H1 (cell line): ENCODE measurements at regions not wholly inside any gene's neighbourhood (a gene's known extent, or its start where the extent isn't known, plus 50 kb on each side); places are given as distances from the start of the nearest gene placed in this dataset.

Experiments
- CTCF ChIA-PET: fragments of 300-600 bp; sonication (Branson Sonifier 250); formaldehyde crosslinking; loops from one replicate; lab custom pipeline; 2021; ENCODE audit not compliant: partially characterized antibody; lab: Charles Lee
- POLR2A ChIA-PET: fragments of 300-600 bp; sonication (Branson Sonifier 250); formaldehyde crosslinking; loops from one replicate; lab custom pipeline; 2021; ENCODE audit warnings: inconsistent platforms; ENCODE audit not compliant: partially characterized antibody; lab: Charles Lee
- DNase-seq, 2 experiments: peaks; one replicate each; pipeline versions ENCODE4 v3.0.0 to v3.0.0-alpha.2; 2010 to 2022; ENCODE audit warnings: low spot score in 2 of 2, low read depth in 1 of 2, mixed read lengths in 1 of 2
- FAIRE-seq: peaks from 2 replicates; lab custom pipeline; 2011; peaks lifted over from hg19 to GRCh38; lab: Jason Lieb, UNC
- H2AFZ ChIP-seq: 2 replicates; pipeline ENCODE4 v1.8.1; 2012; ENCODE audit warnings: low read length, inconsistent platforms
- H2AK5ac ChIP-seq: 2 replicates; pipeline ENCODE4 v1.6.1; 2013; ENCODE audit warnings: low read depth, low read length
- H2BK120ac ChIP-seq: replicated peaks from 2 replicates; pipeline ENCODE3; 2013; ENCODE audit warnings: low read depth, low read length, inconsistent platforms
- H2BK12ac ChIP-seq: 2 replicates; pipeline ENCODE4 v1.6.1; 2013; ENCODE audit warnings: low read depth, low read length
- H2BK15ac ChIP-seq: 2 replicates; pipeline ENCODE4 v1.6.1; 2013; ENCODE audit warnings: low read length
- H2BK20ac ChIP-seq: 2 replicates; pipeline ENCODE4 v1.6.1; 2013; ENCODE audit warnings: low read length
- H2BK5ac ChIP-seq: 2 replicates; pipeline ENCODE4 v1.6.1; 2013; ENCODE audit warnings: low read depth, low read length
- H3K14ac ChIP-seq: 2 replicates; pipeline ENCODE4 v1.6.1; 2013; ENCODE audit warnings: inconsistent platforms; ENCODE audit not compliant: insufficient read length
- H3K18ac ChIP-seq: 2 replicates; pipeline ENCODE4 v1.6.1; 2013; ENCODE audit warnings: low read length; ENCODE audit errors: extremely low read depth
- H3K23ac ChIP-seq: 2 replicates; pipeline ENCODE4 v1.6.1; 2013; ENCODE audit warnings: inconsistent platforms; ENCODE audit not compliant: insufficient read length
- H3K23me2 ChIP-seq: 2 replicates; pipeline ENCODE4 v1.6.1; 2013; ENCODE audit warnings: low read depth, low read length
- H3K27ac ChIP-seq: 2 replicates; pipeline ENCODE4 v1.6.1; 2011; ENCODE audit warnings: low read depth, low read length, inconsistent platforms
- H3K27me3 ChIP-seq, 4 experiments: replicated peaks in 1 of 4; 1 replicate in 1 of 4; 2 replicates in 3 of 4; pipeline versions ENCODE4 v1.6.1 to v1.8.1; 2011 to 2013; ENCODE audit warnings: low read length in 3 of 4, mild to moderate bottlenecking in 3 of 4, inconsistent platforms in 2 of 4, mixed read lengths in 2 of 4, moderate library complexity in 1 of 4; ENCODE audit not compliant: control insufficient read depth in 3 of 4, insufficient read depth in 3 of 4; ENCODE audit errors: extremely low read depth in 1 of 4
- H3K36me3 ChIP-seq, 4 experiments: 2 replicates each; pipeline versions ENCODE4 v1.6.1 to v1.8.1; 2011 to 2013; ENCODE audit warnings: mild to moderate bottlenecking in 4 of 4, low read length in 3 of 4, moderate library complexity in 2 of 4, control low read depth in 1 of 4, inconsistent platforms in 1 of 4; ENCODE audit not compliant: insufficient read depth in 4 of 4, control insufficient read depth in 2 of 4
- H3K4ac ChIP-seq: replicated peaks from 2 replicates; pipeline ENCODE3; 2013; ENCODE audit warnings: low read length, low read depth, mixed read lengths, inconsistent platforms; ENCODE audit not compliant: insufficient read length
- H3K4me1 ChIP-seq, 4 experiments: replicated peaks in 1 of 4; 1 replicate in 1 of 4; 2 replicates in 3 of 4; pipeline versions ENCODE4 v1.6.1 to v1.8.1; 2011 to 2013; ENCODE audit warnings: low read length in 3 of 4, inconsistent platforms in 2 of 4, mixed read lengths in 1 of 4; ENCODE audit not compliant: insufficient read depth in 4 of 4, control insufficient read depth in 3 of 4
- H3K4me2 ChIP-seq, 2 experiments: 2 replicates each; pipeline versions ENCODE4 v1.6.1 to v1.8.1; 2011 to 2013; ENCODE audit warnings: low read depth in 2 of 2, low read length in 2 of 2, control low read depth in 1 of 2, inconsistent platforms in 1 of 2, mild to moderate bottlenecking in 1 of 2; ENCODE audit not compliant: insufficient read depth in 1 of 2
- H3K4me3 ChIP-seq, 4 experiments: fragments of 200-600, 300-600 bp in 1 of 4; sonication (generic), shearing (Covaris generic), sonication (Bioruptor Twin) in 1 of 4; 2 replicates each; pipeline versions ENCODE4 v1.5.1 to v1.8.1; 2011 to 2016; ENCODE audit warnings: low read length in 4 of 4, low read depth in 3 of 4, control low read depth in 2 of 4, inconsistent platforms in 2 of 4, mild to moderate bottlenecking in 2 of 4, mixed read lengths in 1 of 4, moderate library complexity in 1 of 4; ENCODE audit not compliant: insufficient read depth in 2 of 4; ENCODE audit errors: extremely low read depth in 1 of 4
- H3K56ac ChIP-seq: replicated peaks from 2 replicates; pipeline ENCODE3; 2013; ENCODE audit warnings: low read depth, mild to moderate bottlenecking, mixed read lengths, low read length, inconsistent platforms; ENCODE audit not compliant: insufficient read length
- H3K79me1 ChIP-seq: 2 replicates; pipeline ENCODE4 v1.6.1; 2013; ENCODE audit warnings: low read depth, low read length, control low read depth
- H3K79me2 ChIP-seq, 2 experiments: 2 replicates each; pipeline versions ENCODE4 v1.6.1 to v1.8.1; 2012 to 2013; ENCODE audit warnings: low read length in 2 of 2, mild to moderate bottlenecking in 2 of 2, inconsistent platforms in 1 of 2; ENCODE audit not compliant: insufficient read depth in 2 of 2, control insufficient read depth in 1 of 2
- H3K9ac ChIP-seq, 4 experiments: replicated peaks in 1 of 4; 1 replicate in 1 of 4; 2 replicates in 3 of 4; pipeline versions ENCODE4 v1.6.1 to v1.8.1; 2011 to 2013; ENCODE audit warnings: low read depth in 3 of 4, low read length in 3 of 4, control low read depth in 2 of 4, mild to moderate bottlenecking in 2 of 4, moderate library complexity in 2 of 4, inconsistent platforms in 1 of 4; ENCODE audit errors: extremely low read depth in 1 of 4
- H3K9me3 ChIP-seq, 2 experiments: 2 replicates each; pipeline versions ENCODE4 v1.6.1 to v1.8.1; 2012 to 2013; ENCODE audit warnings: mild to moderate bottlenecking in 2 of 2, moderate library complexity in 2 of 2, control low read depth in 1 of 2, inconsistent platforms in 1 of 2, low read depth in 1 of 2, low read length in 1 of 2, mixed read lengths in 1 of 2; ENCODE audit not compliant: insufficient read depth in 2 of 2
- H4K20me1 ChIP-seq, 2 experiments: replicated peaks in 1 of 2; 2 replicates each; pipeline versions ENCODE3 to v1.8.1; 2011 to 2013; ENCODE audit warnings: inconsistent platforms in 2 of 2, low read length in 2 of 2, mild to moderate bottlenecking in 1 of 2; ENCODE audit not compliant: insufficient read depth in 2 of 2, control insufficient read depth in 1 of 2
- H4K5ac ChIP-seq: 2 replicates; pipeline ENCODE4 v1.6.1; 2013; ENCODE audit warnings: low read length, low read depth, mixed read lengths, inconsistent platforms; ENCODE audit not compliant: insufficient read length
- H4K8ac ChIP-seq: 2 replicates; pipeline ENCODE4 v1.8.0; 2013; ENCODE audit warnings: mild to moderate bottlenecking, moderate library complexity, low read length, inconsistent platforms; ENCODE audit not compliant: insufficient read depth; ENCODE audit errors: extremely low read depth
- H4K91ac ChIP-seq: replicated peaks from 2 replicates; pipeline ENCODE3; 2013; ENCODE audit warnings: low read length, mixed read lengths, inconsistent platforms; ENCODE audit not compliant: insufficient read length
- EGR1 ChIP-seq: IDR thresholded peaks from 2 replicates; pipeline ENCODE4 v1.6.1; 2011; ENCODE audit warnings: low read depth, low read length, borderline replicate concordance
- EP300 ChIP-seq, 2 experiments: IDR thresholded peaks; 1 replicate in 1 of 2; 2 replicates in 1 of 2; pipeline ENCODE4 v1.6.1; 2011 to 2012; ENCODE audit warnings: low read depth in 2 of 2, low read length in 2 of 2, mild to moderate bottlenecking in 2 of 2, borderline replicate concordance in 1 of 2, inconsistent platforms in 1 of 2, moderate library complexity in 1 of 2
- EZH2 ChIP-seq: fragments of 200-600 bp; sonication (generic); IDR thresholded peaks from 2 replicates; pipeline ENCODE4 v1.7.1; 2012; ENCODE audit warnings: low read depth, mild to moderate bottlenecking, moderate library complexity, low read length, inconsistent platforms; ENCODE audit not compliant: severe bottlenecking
- FOSL1 ChIP-seq: IDR thresholded peaks from 2 replicates; pipeline ENCODE4 v1.6.1; 2011; ENCODE audit warnings: mild to moderate bottlenecking, low read depth, low read length, moderate library complexity; ENCODE audit not compliant: insufficient read depth
- GABPA ChIP-seq: IDR thresholded peaks from 2 replicates; pipeline ENCODE4 v1.6.1; 2011; ENCODE audit warnings: mild to moderate bottlenecking, low read length, moderate library complexity, borderline replicate concordance; ENCODE audit not compliant: insufficient read depth
- JUND ChIP-seq: IDR thresholded peaks from 2 replicates; pipeline ENCODE4 v1.6.1; 2011; ENCODE audit warnings: mild to moderate bottlenecking, improper control_type of control experiment, low read length
- NRF1 ChIP-seq: IDR thresholded peaks from 2 replicates; pipeline ENCODE4 v1.6.1; 2011; ENCODE audit warnings: mild to moderate bottlenecking, low read depth, low read length, improper control_type of control experiment
- SP2 ChIP-seq: IDR thresholded peaks from 2 replicates; pipeline ENCODE4 v1.6.1; 2012; ENCODE audit warnings: mild to moderate bottlenecking, low read length, inconsistent platforms
- SP4 ChIP-seq: IDR thresholded peaks from 2 replicates; pipeline ENCODE4 v1.6.1; 2012; ENCODE audit warnings: low read length, inconsistent platforms
- WGBS, 2 experiments: shearing (Covaris generic) in 1 of 2; methylation state at CpG; one replicate each; pipeline versions ENCODE4 v1.1.6 to v1.1.7; 2013 to 2015; ENCODE audit warnings: low lambda C conversion rate in 2 of 2, mixed read lengths in 2 of 2, inconsistent platforms in 1 of 2, low coverage in 1 of 2, missing lambda C conversion rate in 1 of 2; ENCODE audit not compliant: insufficient replicate concordance in 2 of 2, insufficient coverage in 1 of 2, insufficient read length in 1 of 2; ENCODE audit errors: extremely low coverage in 1 of 2, missing lambda C conversion rate in 1 of 2; 5-methylcytosine and 5-hydroxymethylcytosine counted together

DNA sequence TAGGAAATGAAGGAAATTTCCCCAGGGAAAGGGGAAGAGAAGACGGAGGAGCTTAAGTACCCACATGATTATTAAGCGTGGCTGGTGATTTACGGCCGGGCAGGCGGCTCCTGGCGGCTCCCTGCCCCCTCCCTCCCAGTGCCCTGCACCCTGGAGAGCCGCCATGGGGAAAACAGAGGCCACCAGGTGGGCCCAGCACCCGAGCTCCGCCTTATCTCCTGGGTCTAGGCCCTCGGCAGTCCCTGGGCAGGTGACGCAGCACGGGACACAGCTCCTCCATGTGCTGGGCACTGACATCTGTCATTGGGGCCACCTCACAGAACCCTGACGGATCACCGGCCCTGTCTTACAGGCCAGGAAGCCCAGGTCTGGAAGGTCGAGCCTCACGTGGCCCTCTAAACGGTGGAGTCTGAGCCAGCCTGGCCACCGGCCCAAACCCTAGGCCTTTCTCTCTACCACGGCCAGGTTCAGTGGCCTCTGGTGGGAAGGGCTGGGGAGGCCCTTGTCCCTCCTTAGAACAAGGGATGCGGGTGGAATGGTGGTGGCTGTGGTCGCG lies 60.2 kb upstream of the PPARA start:
- Histone ChIP-seq H3K9me3 (no peaks in the 10 kb centered on the region), H2AK5ac (no peak overlapping the region), H3K36me3 (no peaks in the 10 kb centered on the region), H3K14ac (no peak overlapping the region), H3K9ac (no peak overlapping the region; a peak in 1 of 7 replicates), H3K79me1 (peaks cover 4% of the 10 kb centered on the region; the same call in 1 of the 2 replicates), H3K79me2 (peaks cover 0 to 8% of the 10 kb centered on the region in 2 experiments; a peak in 2 of 4 replicates), H3K18ac (no peak overlapping the region), H2BK20ac (no peak overlapping the region), H3K23me2 (no peaks in the 10 kb centered on the region), H3K4me3 (no peak overlapping the region), H3K4me1 (no peaks in the 10 kb centered on the region), H4K91ac (no peak overlapping the region), H2BK15ac (no peak overlapping the region), H2AFZ (no peak overlapping the region), H2BK5ac (peak overlapping the region; percentile 24; the same call in 1 of the 2 replicates), H4K20me1 (peaks cover 0 to 5% of the 10 kb centered on the region in 2 experiments), H3K4me2 (no peak overlapping the region), H3K4ac (no peak overlapping the region), H3K23ac (no peak overlapping the region), H2BK120ac (no peak overlapping the region), H4K5ac (no peak overlapping the region), H4K8ac (no peak overlapping the region), H3K56ac (no peak overlapping the region), H3K27ac (no peak overlapping the region), H2BK12ac (no peak overlapping the region), H3K27me3 (no peaks in the 10 kb centered on the region)
- FAIRE-seq (no peak), DNase-seq (no peak)
- WGBS, 2 experiments = 86% methylated on average over 17 of the region's 22 CpGs; no CpG with 5 or more reads in 1 of the 2 experiments
- TF ChIP-seq JUND = no peak
- TF ChIP-seq EP300 (IDR thresholded peaks at IDR 0.05; ENCODE audit: borderline replicate concordance in 1 of 2, low read depth in 2 of 2, low read length in 2 of 2) = no peak
- TF ChIP-seq EGR1 = no peak
- no peak for TF ChIP-seq SP2
- TF ChIP-seq EZH2 = no peak
- TF ChIP-seq SP4 = no peak
- no peak for TF ChIP-seq FOSL1
- no peak for TF ChIP-seq NRF1
- TF ChIP-seq GABPA = no peak
- ChIA-PET CTCF (interaction anchor here (1.6 to 1.9 kb wide), 2 partner anchors 84 to 96 kb away, joined by 8 to 10 read pairs; no protein-coding TSS in a partner anchor), POLR2A (no interaction called here)
